ENCODE measurements at regions not wholly inside any gene's neighbourhood (a gene's known extent, or its start where the extent isn't known, plus 50 kb on each side); places are given as distances from the start of the nearest gene placed in this dataset.

DNA sequence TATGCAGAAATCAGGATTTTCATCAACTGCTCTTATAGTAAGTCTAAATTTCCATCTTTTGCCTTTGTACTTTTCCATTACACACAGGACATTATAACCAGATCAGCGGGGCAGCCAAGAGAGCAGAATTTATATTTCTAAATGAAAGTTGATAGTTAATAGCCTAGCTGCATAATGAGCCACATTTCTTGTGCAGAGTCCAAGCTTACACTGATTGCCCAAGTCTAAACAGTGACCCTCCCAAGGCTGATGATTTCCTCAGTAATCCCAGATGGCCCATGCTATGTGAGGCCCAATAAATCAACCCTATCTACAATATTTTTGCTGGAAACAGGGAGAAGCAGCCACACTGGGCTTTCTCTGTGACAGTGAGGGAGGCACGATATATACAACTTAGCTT, 475.8 kb upstream of the KCNMB2 start:
- TF ChIP-seq FOXP2 (optimal IDR thresholded peaks at IDR 0.05; ENCODE audit: borderline replicate concordance, extremely low read depth, extremely low read length, insufficient read depth) (no peak), POLR2AphosphoS5 (IDR thresholded peaks at IDR 0.05; ENCODE audit: low read depth, low read length) (no peak), SIN3A (IDR thresholded peaks at IDR 0.05; ENCODE audit: borderline replicate concordance, insufficient read depth, low read length) (no peak), TAF1 (IDR thresholded peaks at IDR 0.05; ENCODE audit: borderline replicate concordance, insufficient read depth, low read length) (no peak)
- TF ChIP-seq, protein P1, sequence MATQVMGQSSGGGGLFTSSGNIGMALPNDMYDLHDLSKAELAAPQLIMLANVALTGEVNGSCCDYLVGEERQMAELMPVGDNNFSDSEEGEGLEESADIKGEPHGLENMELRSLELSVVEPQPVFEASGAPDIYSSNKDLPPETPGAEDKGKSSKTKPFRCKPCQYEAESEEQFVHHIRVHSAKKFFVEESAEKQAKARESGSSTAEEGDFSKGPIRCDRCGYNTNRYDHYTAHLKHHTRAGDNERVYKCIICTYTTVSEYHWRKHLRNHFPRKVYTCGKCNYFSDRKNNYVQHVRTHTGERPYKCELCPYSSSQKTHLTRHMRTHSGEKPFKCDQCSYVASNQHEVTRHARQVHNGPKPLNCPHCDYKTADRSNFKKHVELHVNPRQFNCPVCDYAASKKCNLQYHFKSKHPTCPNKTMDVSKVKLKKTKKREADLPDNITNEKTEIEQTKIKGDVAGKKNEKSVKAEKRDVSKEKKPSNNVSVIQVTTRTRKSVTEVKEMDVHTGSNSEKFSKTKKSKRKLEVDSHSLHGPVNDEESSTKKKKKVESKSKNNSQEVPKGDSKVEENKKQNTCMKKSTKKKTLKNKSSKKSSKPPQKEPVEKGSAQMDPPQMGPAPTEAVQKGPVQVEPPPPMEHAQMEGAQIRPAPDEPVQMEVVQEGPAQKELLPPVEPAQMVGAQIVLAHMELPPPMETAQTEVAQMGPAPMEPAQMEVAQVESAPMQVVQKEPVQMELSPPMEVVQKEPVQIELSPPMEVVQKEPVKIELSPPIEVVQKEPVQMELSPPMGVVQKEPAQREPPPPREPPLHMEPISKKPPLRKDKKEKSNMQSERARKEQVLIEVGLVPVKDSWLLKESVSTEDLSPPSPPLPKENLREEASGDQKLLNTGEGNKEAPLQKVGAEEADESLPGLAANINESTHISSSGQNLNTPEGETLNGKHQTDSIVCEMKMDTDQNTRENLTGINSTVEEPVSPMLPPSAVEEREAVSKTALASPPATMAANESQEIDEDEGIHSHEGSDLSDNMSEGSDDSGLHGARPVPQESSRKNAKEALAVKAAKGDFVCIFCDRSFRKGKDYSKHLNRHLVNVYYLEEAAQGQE (IDR thresholded peaks at IDR 0.05; ENCODE audit: insufficient read depth in 1 of 2, low read depth in 2 of 2, low read length in 2 of 2): no peak

GRCh38 chr3:178062126-178062525, 474.1 kb upstream of the KCNMB2 start:
- TF ChIP-seq SIN3A (IDR thresholded peaks at IDR 0.05; ENCODE audit: borderline replicate concordance, insufficient read depth, low read length) (no peak), POLR2AphosphoS5 (IDR thresholded peaks at IDR 0.05; ENCODE audit: low read depth, low read length) (no peak), FOXP2 (optimal IDR thresholded peaks at IDR 0.05; ENCODE audit: borderline replicate concordance, extremely low read depth, extremely low read length, insufficient read depth) (no peak), TAF1 (IDR thresholded peaks at IDR 0.05; ENCODE audit: borderline replicate concordance, insufficient read depth, low read length) (no peak)
- TF ChIP-seq, protein P1 (IDR thresholded peaks at IDR 0.05; ENCODE audit: insufficient read depth in 1 of 2, low read depth in 2 of 2, low read length in 2 of 2): no peak

GRCh38 chr3:178063461-178063860, 472.8 kb upstream of the KCNMB2 start:
- TF ChIP-seq TAF1 (IDR thresholded peaks at IDR 0.05; ENCODE audit: borderline replicate concordance, insufficient read depth, low read length) (no peak), SIN3A (IDR thresholded peaks at IDR 0.05; ENCODE audit: borderline replicate concordance, insufficient read depth, low read length) (no peak), FOXP2 (optimal IDR thresholded peaks at IDR 0.05; ENCODE audit: borderline replicate concordance, extremely low read depth, extremely low read length, insufficient read depth) (no peak), POLR2AphosphoS5 (IDR thresholded peaks at IDR 0.05; ENCODE audit: low read depth, low read length) (no peak)
- TF ChIP-seq, protein P1 (IDR thresholded peaks at IDR 0.05; ENCODE audit: insufficient read depth in 1 of 2, low read depth in 2 of 2, low read length in 2 of 2): no peak

GRCh38 chr3:178067721-178068120, 468.5 kb upstream of the KCNMB2 start:
- TF ChIP-seq FOXP2 (optimal IDR thresholded peaks at IDR 0.05; ENCODE audit: borderline replicate concordance, extremely low read depth, extremely low read length, insufficient read depth): no peak
- no peak for TF ChIP-seq SIN3A (IDR thresholded peaks at IDR 0.05; ENCODE audit: borderline replicate concordance, insufficient read depth, low read length)
- TF ChIP-seq, protein P1 (IDR thresholded peaks at IDR 0.05; ENCODE audit: insufficient read depth in 1 of 2, low read depth in 2 of 2, low read length in 2 of 2): no peak
- TF ChIP-seq POLR2AphosphoS5 (IDR thresholded peaks at IDR 0.05; ENCODE audit: low read depth, low read length): no peak
- TF ChIP-seq TAF1 (IDR thresholded peaks at IDR 0.05; ENCODE audit: borderline replicate concordance, insufficient read depth, low read length): no peak
